Neural progenitor cell (in vitro differentiated cells): ENCODE measurements at regions not wholly inside any gene's neighbourhood (a gene's known extent, or its start where the extent isn't known, plus 50 kb on each side); places are given as distances from the start of the nearest gene placed in this dataset.

Experiments used
- EZH2 ChIP-seq: fragments of 200-600 bp; sonication (generic); IDR thresholded peaks from 2 replicates; pipeline ENCODE4 v1.6.1; 2017; ENCODE audit warnings: antibody characterized with exemption, mild to moderate bottlenecking, moderate library complexity
- EZH2phosphoT487 ChIP-seq: fragments of 200-600 bp; sonication (generic); IDR thresholded peaks from 2 replicates; pipeline ENCODE4 v1.6.1; 2017; ENCODE audit warnings: antibody characterized with exemption
- TF ChIP-seq, protein P1 (sequence below): fragments of 200-600 bp; sonication (generic); IDR thresholded peaks from 2 replicates; pipeline ENCODE4 v1.5.1; 2017; ENCODE audit warnings: antibody characterized with exemption, mild to moderate bottlenecking

GRCh38 chr4:44056721-44057151 lies 391.9 kb downstream of the KCTD8 start:
- TF ChIP-seq, protein P1, sequence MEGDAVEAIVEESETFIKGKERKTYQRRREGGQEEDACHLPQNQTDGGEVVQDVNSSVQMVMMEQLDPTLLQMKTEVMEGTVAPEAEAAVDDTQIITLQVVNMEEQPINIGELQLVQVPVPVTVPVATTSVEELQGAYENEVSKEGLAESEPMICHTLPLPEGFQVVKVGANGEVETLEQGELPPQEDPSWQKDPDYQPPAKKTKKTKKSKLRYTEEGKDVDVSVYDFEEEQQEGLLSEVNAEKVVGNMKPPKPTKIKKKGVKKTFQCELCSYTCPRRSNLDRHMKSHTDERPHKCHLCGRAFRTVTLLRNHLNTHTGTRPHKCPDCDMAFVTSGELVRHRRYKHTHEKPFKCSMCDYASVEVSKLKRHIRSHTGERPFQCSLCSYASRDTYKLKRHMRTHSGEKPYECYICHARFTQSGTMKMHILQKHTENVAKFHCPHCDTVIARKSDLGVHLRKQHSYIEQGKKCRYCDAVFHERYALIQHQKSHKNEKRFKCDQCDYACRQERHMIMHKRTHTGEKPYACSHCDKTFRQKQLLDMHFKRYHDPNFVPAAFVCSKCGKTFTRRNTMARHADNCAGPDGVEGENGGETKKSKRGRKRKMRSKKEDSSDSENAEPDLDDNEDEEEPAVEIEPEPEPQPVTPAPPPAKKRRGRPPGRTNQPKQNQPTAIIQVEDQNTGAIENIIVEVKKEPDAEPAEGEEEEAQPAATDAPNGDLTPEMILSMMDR = no peak
- TF ChIP-seq EZH2phosphoT487 = no peak
- no peak for TF ChIP-seq EZH2
